MM.1S (cell line): ENCODE measurements at regions not wholly inside any gene's neighbourhood (a gene's known extent, or its start where the extent isn't known, plus 50 kb on each side); places are given as distances from the start of the nearest gene placed in this dataset.

Experiments used
- DNase-seq: peaks from one replicate; pipeline ENCODE4 v3.0.0-alpha.2; 2015
- H2AFZ ChIP-seq: fragments of 300-600 bp; sonication (generic); 2 replicates; pipeline ENCODE4 v1.6.0; 2016; ENCODE audit warnings: antibody characterized with exemption, low read length
- H3F3A ChIP-seq: fragments of 300-600 bp; sonication (generic); 2 replicates; pipeline ENCODE4 v1.6.1; 2016; ENCODE audit warnings: mild to moderate bottlenecking, antibody characterized with exemption, low read length, moderate library complexity, mixed read lengths; ENCODE audit not compliant: insufficient read depth
- H3K27ac ChIP-seq: fragments of 300-600 bp; sonication (generic); 2 replicates; pipeline ENCODE4 v1.5.1; 2016; ENCODE audit warnings: mild to moderate bottlenecking, low read length
- H3K27me3 ChIP-seq: fragments of 300-600 bp; sonication (generic); replicated peaks from 2 replicates; pipeline ENCODE4 v1.6.0; 2016; ENCODE audit warnings: low read length; ENCODE audit not compliant: insufficient read depth
- H3K36me3 ChIP-seq: fragments of 300-600 bp; sonication (generic); replicated peaks from 2 replicates; pipeline ENCODE4 v1.6.1; 2016; ENCODE audit warnings: mild to moderate bottlenecking, low read length, mixed read lengths; ENCODE audit not compliant: insufficient read depth
- H3K4me1 ChIP-seq: fragments of 300-600 bp; sonication (generic); 2 replicates; pipeline ENCODE4 v1.6.1; 2016; ENCODE audit warnings: low read length, mixed read lengths
- H3K4me2 ChIP-seq: fragments of 300-600 bp; sonication (generic); 2 replicates; pipeline ENCODE4 v1.6.0; 2016; ENCODE audit warnings: low read depth, low read length
- H3K4me3 ChIP-seq: fragments of 300-600 bp; sonication (generic); 2 replicates; pipeline ENCODE4 v1.5.1; 2016; ENCODE audit warnings: low read length, mixed read lengths
- H3K79me2 ChIP-seq: fragments of 300-600 bp; sonication (generic); 2 replicates; pipeline ENCODE4 v1.6.1; 2016; ENCODE audit warnings: mixed run types, low read length, mixed read lengths
- H3K9ac ChIP-seq: fragments of 300-600 bp; sonication (generic); 2 replicates; pipeline ENCODE4 v1.6.1; 2016; ENCODE audit warnings: low read length, mixed read lengths
- H3K9me2 ChIP-seq: fragments of 300-600 bp; sonication (generic); replicated peaks from 2 replicates; pipeline ENCODE4 v1.6.1; 2016; ENCODE audit warnings: mild to moderate bottlenecking, low read length, mixed read lengths; ENCODE audit not compliant: insufficient read depth
- H3K9me3 ChIP-seq: fragments of 300-600 bp; sonication (generic); replicated peaks from 2 replicates; pipeline ENCODE4 v1.6.1; 2016; ENCODE audit warnings: mild to moderate bottlenecking, low read length, mixed read lengths; ENCODE audit not compliant: insufficient read depth
- H4K20me1 ChIP-seq: fragments of 300-600 bp; sonication (generic); 2 replicates; pipeline ENCODE4 v1.6.1; 2016; ENCODE audit warnings: mild to moderate bottlenecking, low read length, moderate library complexity, mixed read lengths; ENCODE audit not compliant: insufficient read depth
- CTCF ChIP-seq: fragments of 300-600 bp; sonication (generic); IDR thresholded peaks from 2 replicates; pipeline ENCODE4 v1.5.1; 2016; ENCODE audit warnings: antibody characterized with exemption, low read length, mixed read lengths
- EZH2 ChIP-seq: fragments of 300-600 bp; sonication (generic); optimal IDR thresholded peaks from 2 replicates; pipeline ENCODE3; 2017; ENCODE audit warnings: low read depth, mild to moderate bottlenecking, antibody characterized with exemption, low read length, mixed read lengths
- EZH2phosphoT487 ChIP-seq: fragments of 300-600 bp; sonication (generic); IDR thresholded peaks from 2 replicates; pipeline ENCODE4 v1.6.1; 2018; ENCODE audit warnings: antibody characterized with exemption, low read length

- H3K27ac ChIP-seq, result no peak overlapping the region
- H3K4me2 ChIP-seq, result no peak overlapping the region
- H3K9ac ChIP-seq, result no peak overlapping the region
- no peaks in the 10 kb centered on the region for H3K9me2 ChIP-seq
- no peaks in the 10 kb centered on the region for H3F3A ChIP-seq
- H3K36me3 ChIP-seq, result no peaks in the 10 kb centered on the region
- DNase-seq, result no peak
- H3K4me1 ChIP-seq, result no peaks in the 10 kb centered on the region
- H3K9me3 ChIP-seq, result no peaks in the 10 kb centered on the region
- no peak overlapping the region for H3K4me3 ChIP-seq
- no peaks in the 10 kb centered on the region for H4K20me1 ChIP-seq
- no peak overlapping the region for H2AFZ ChIP-seq
- no peaks in the 10 kb centered on the region for H3K79me2 ChIP-seq
- H3K27me3 ChIP-seq, result no peaks in the 10 kb centered on the region
- TF ChIP-seq CTCF, result no peak
These were observed 462.5 kb downstream of the KLF12 start for GRCh38 chr13:73671732-73672131.

- Histone ChIP-seq H3K9me3 (no peaks in the 10 kb centered on the region), H2AFZ (no peak overlapping the region), H3K9me2 (no peaks in the 10 kb centered on the region), H3K4me2 (no peak overlapping the region), H3K27me3 (no peaks in the 10 kb centered on the region), H4K20me1 (no peaks in the 10 kb centered on the region), H3K36me3 (no peaks in the 10 kb centered on the region), H3K79me2 (no peaks in the 10 kb centered on the region), H3K27ac (no peak overlapping the region), H3F3A (no peaks in the 10 kb centered on the region), H3K4me3 (no peak overlapping the region), H3K4me1 (no peaks in the 10 kb centered on the region), H3K9ac (no peak overlapping the region)
- no peak for DNase-seq
- TF ChIP-seq EZH2phosphoT487 (no peak), EZH2 (no peak), CTCF (no peak)
These were observed 463.2 kb downstream of the KLF12 start for GRCh38 chr13:73671011-73671410.

DNA sequence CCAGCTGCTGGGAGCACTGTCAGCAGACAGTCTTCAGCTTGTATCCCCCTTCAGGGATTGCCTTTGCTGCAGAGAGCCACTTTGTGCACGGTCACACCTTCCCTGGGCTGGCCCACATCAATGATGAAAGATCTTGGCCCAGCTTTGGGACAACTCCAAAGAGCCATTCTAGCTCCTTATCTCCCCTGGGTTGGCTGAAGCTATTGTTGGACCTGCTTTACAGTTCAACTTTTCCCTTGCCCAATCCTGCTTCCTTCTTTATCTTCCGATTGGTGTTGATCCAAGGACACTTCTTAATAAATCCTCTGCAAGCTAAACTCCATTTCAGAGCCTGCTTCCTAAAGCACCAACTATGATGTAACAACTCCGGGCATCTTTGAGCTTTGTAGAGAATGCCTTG is 466.4 kb downstream of the KLF12 start:
- no peak overlapping the region for H3K9ac ChIP-seq
- no peaks in the 10 kb centered on the region for H3K4me1 ChIP-seq
- no peaks in the 10 kb centered on the region for H3K27me3 ChIP-seq
- H2AFZ ChIP-seq, result no peak overlapping the region
- H4K20me1 ChIP-seq, result no peaks in the 10 kb centered on the region
- no peaks in the 10 kb centered on the region for H3K9me3 ChIP-seq
- H3K9me2 ChIP-seq, result no peaks in the 10 kb centered on the region
- H3F3A ChIP-seq, result no peaks in the 10 kb centered on the region
- H3K36me3 ChIP-seq, result no peaks in the 10 kb centered on the region
- TF ChIP-seq EZH2 (no peak), EZH2phosphoT487 (no peak), CTCF (no peak)
- no peak overlapping the region for H3K4me3 ChIP-seq
- no peak overlapping the region for H3K4me2 ChIP-seq
- H3K79me2 ChIP-seq, result no peaks in the 10 kb centered on the region
- no peak overlapping the region for H3K27ac ChIP-seq
- no peak for DNase-seq

GRCh38 chr13:73665261-73665660 is 468.9 kb downstream of the KLF12 start:
- no peak overlapping the region for H2AFZ ChIP-seq
- no peak overlapping the region for H3K9ac ChIP-seq
- H3K27ac ChIP-seq, result no peak overlapping the region
- H3K27me3 ChIP-seq, result no peaks in the 10 kb centered on the region
- TF ChIP-seq CTCF, result no peak
- TF ChIP-seq EZH2, result no peak
- no peak for TF ChIP-seq EZH2phosphoT487
- no peaks in the 10 kb centered on the region for H3K9me2 ChIP-seq
- H3F3A ChIP-seq, result no peaks in the 10 kb centered on the region
- H3K4me3 ChIP-seq, result no peak overlapping the region
- H3K79me2 ChIP-seq, result no peaks in the 10 kb centered on the region
- no peaks in the 10 kb centered on the region for H3K36me3 ChIP-seq
- no peak overlapping the region for H3K4me2 ChIP-seq
- H3K4me1 ChIP-seq, result no peaks in the 10 kb centered on the region
- no peaks in the 10 kb centered on the region for H3K9me3 ChIP-seq
- no peaks in the 10 kb centered on the region for H4K20me1 ChIP-seq
- no peak for DNase-seq
